Lower leg skin (tissue), 4 donors: ENCODE measurements at regions not wholly inside any gene's neighbourhood (a gene's known extent, or its start where the extent isn't known, plus 50 kb on each side); places are given as distances from the start of the nearest gene placed in this dataset.

ENCODE experiments used
- DNase-seq, 2 donors: peaks; one replicate each; pipeline ENCODE4 v3.0.0-alpha.2; 2019; ENCODE audit warnings: low spot score in 2 of 2
- H3K4me3 ChIP-seq: fragments of 200-600 bp; sonication (generic); 2 replicates; pipeline ENCODE4 v1.5.1; 2017; ENCODE audit warnings: mild to moderate bottlenecking, low read depth; ENCODE audit not compliant: poor library complexity, severe bottlenecking
- CTCF ChIP-seq, 3 donors: fragments of 450-650 bp; IDR thresholded peaks; one replicate each; pipeline ENCODE4 v1.5.1; 2016; ENCODE audit warnings: antibody characterized with exemption in 3 of 3, mild to moderate bottlenecking in 3 of 3, moderate library complexity in 2 of 3
- POLR2A ChIP-seq, 2 donors: fragments of 450-650 bp; IDR thresholded peaks; one replicate each; pipeline ENCODE4 v1.6.1; 2016 to 2017; ENCODE audit warnings: antibody characterized with exemption in 2 of 2, mild to moderate bottlenecking in 1 of 2, moderate library complexity in 1 of 2
- WGBS, 2 donors: methylation state at CpG; one replicate each; pipeline ENCODE4 v1.1.5; 2018; 5-methylcytosine and 5-hydroxymethylcytosine counted together
- intact Hi-C: fragments of 100-400 bp; cut with DNase I; formaldehyde crosslinking; loops from one replicate; pipeline ENCODE4 v1.15.0; 2023; ENCODE audit warnings: low total_unique reads

- 82 to 91% methylated on average over 1 of the region's 1 CpG for WGBS, 2 donors
Observed at GRCh38 chr5:15375559-15375958, 124.4 kb upstream of the FBXL7 start.

GRCh38 chr5:15374886-15375285, 125.1 kb upstream of the FBXL7 start:
- DNase-seq = no peak
- intact Hi-C loops = no loop called here
- no peak overlapping the region for H3K4me3 ChIP-seq
- no peak for TF ChIP-seq POLR2A (IDR thresholded peaks at IDR 0.05)

More at GRCh38 chr5:15375559-15375958, 124.4 kb upstream of the FBXL7 start:
- intact Hi-C loops = no loop called here
- no peak for TF ChIP-seq POLR2A (IDR thresholded peaks at IDR 0.05)
- TF ChIP-seq CTCF (IDR thresholded peaks at IDR 0.05) = no peak
- H3K4me3 ChIP-seq = no peak overlapping the region
- DNase-seq = no peak

- intact Hi-C loops = no loop called here
- TF ChIP-seq POLR2A (IDR thresholded peaks at IDR 0.05) (no peak), CTCF (IDR thresholded peaks at IDR 0.05) (no peak)
- H3K4me3 ChIP-seq = no peak overlapping the region
- DNase-seq = no peak
Observed at GRCh38 chr5:15373151-15373550, 126.8 kb upstream of the FBXL7 start.

GRCh38 chr5:15371184-15371583, 128.8 kb upstream of the FBXL7 start:
- DNase-seq = no peak
- 54 to 59% methylated on average over 3 of the region's 3 CpGs for WGBS, 2 donors
- no peak overlapping the region for H3K4me3 ChIP-seq
- no peak for TF ChIP-seq CTCF (IDR thresholded peaks at IDR 0.05)
- TF ChIP-seq POLR2A (IDR thresholded peaks at IDR 0.05) = no peak
- intact Hi-C loops = no loop called here

GRCh38 chr5:15368835-15369234, 131.1 kb upstream of the FBXL7 start:
- TF ChIP-seq POLR2A (IDR thresholded peaks at IDR 0.05) (no peak), CTCF (IDR thresholded peaks at IDR 0.05) (no peak)
- no peak overlapping the region for H3K4me3 ChIP-seq
- 78 to 91% methylated on average over 2 of the region's 2 CpGs for WGBS, 2 donors
- intact Hi-C loops = no loop called here
- DNase-seq = no peak

GRCh38 chr5:15367489-15367888, 132.5 kb upstream of the FBXL7 start:
- 85 to 93% methylated on average over 3 of the region's 3 CpGs for WGBS, 2 donors
- H3K4me3 ChIP-seq = no peak overlapping the region
- intact Hi-C loops = no loop called here
- TF ChIP-seq POLR2A (IDR thresholded peaks at IDR 0.05) (no peak), CTCF (IDR thresholded peaks at IDR 0.05) (no peak)
- DNase-seq = no peak
